ENCODE measurements at regions not wholly inside any gene's neighbourhood (a gene's known extent, or its start where the extent isn't known, plus 50 kb on each side); places are given as distances from the start of the nearest gene placed in this dataset.

- TF ChIP-seq CTCF (IDR thresholded peaks at IDR 0.05; ENCODE audit: low read depth, low read length): no peak
- TF ChIP-seq EZH2phosphoT487 (IDR thresholded peaks at IDR 0.05; ENCODE audit: low read depth): no peak
These were observed 290.2 kb upstream of the RORA start for GRCh38 chr15:61519296-61519695.

All from OCI-LY3 (cell line).